HepG2 (cell line): ENCODE measurements at regions not wholly inside any gene's neighbourhood (a gene's known extent, or its start where the extent isn't known, plus 50 kb on each side); places are given as distances from the start of the nearest gene placed in this dataset.

Source experiments
- AHR ChIP-seq: IDR thresholded peaks from 2 replicates; pipeline ENCODE4 v1.6.1; 2018; ENCODE audit warnings: missing genetic modification reagents, missing compliant biosample characterization
- CCAR2 ChIP-seq: fragments of 200-400 bp; formaldehyde crosslinking; optimal IDR thresholded peaks from 2 replicates; pipeline ENCODE3; 2018; ENCODE audit warnings: low read depth, mild to moderate bottlenecking, low read length, moderate library complexity
- CTCF ChIP-seq: sonication (generic); formaldehyde crosslinking; IDR thresholded peaks from 2 replicates; pipeline ENCODE4 v1.5.0; 2020; ENCODE audit warnings: mild to moderate bottlenecking, missing genetic modification reagents, moderate library complexity
- FOXJ3 ChIP-seq: sonication (generic); formaldehyde crosslinking; IDR thresholded peaks from 2 replicates; pipeline ENCODE4 v1.4.0; 2020; ENCODE audit warnings: missing genetic modification reagents, mild to moderate bottlenecking, borderline replicate concordance
- POLR2A ChIP-seq, 2 experiments: IDR thresholded peaks; 2 replicates each; pipeline ENCODE4 v1.6.1; 2011; ENCODE audit warnings: low read depth in 2 of 2, low read length in 2 of 2, mild to moderate bottlenecking in 1 of 2, moderate library complexity in 1 of 2; ENCODE audit not compliant: insufficient read depth in 1 of 2
- SSRP1 ChIP-seq: IDR thresholded peaks from 2 replicates; pipeline ENCODE4 v1.6.1; 2016; ENCODE audit warnings: control low read depth
- ZNF101 ChIP-seq: sonication (generic); formaldehyde crosslinking; IDR thresholded peaks from 2 replicates; pipeline ENCODE4 v1.4.0; 2020; ENCODE audit warnings: mild to moderate bottlenecking, low read depth, missing genetic modification reagents, borderline replicate concordance
- TF ChIP-seq, protein P1 (sequence below): sonication (generic); formaldehyde crosslinking; IDR thresholded peaks from 2 replicates; pipeline ENCODE4 v1.5.0; 2020; ENCODE audit warnings: missing genetic modification reagents, mild to moderate bottlenecking, borderline replicate concordance

DNA sequence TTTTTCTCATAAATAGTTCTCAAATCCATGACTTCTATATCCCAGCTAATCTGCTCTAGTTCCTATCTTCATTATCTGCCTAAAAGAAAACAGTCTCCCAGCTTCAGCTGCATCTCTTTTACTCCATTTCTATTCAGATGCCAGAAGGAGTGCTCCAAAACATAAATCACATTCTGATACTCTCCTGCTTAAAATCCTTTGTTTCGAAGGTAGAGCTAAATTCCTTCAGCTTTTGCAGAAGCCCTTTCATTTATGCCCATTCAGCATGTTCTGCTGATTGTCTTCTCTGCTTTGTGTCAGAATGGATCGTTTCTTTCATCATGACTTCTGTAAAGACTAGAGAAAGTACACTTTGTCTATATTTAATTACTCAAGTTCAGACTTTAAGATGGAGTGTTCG lies 440.1 kb upstream of the SMIM31 start:
- TF ChIP-seq CCAR2 (no peak), ZNF101 (CRISPR knock-in tag) (no peak), SSRP1 (CRISPR knock-in tag) (no peak), POLR2A (IDR thresholded peaks at IDR 0.05; ENCODE audit: insufficient read depth in 1 of 2, low read depth in 2 of 2, low read length in 2 of 2) (no peak), FOXJ3 (CRISPR knock-in tag) (no peak), AHR (CRISPR knock-in tag) (no peak), CTCF (CRISPR knock-in tag) (no peak)
- TF ChIP-seq, protein P1, sequence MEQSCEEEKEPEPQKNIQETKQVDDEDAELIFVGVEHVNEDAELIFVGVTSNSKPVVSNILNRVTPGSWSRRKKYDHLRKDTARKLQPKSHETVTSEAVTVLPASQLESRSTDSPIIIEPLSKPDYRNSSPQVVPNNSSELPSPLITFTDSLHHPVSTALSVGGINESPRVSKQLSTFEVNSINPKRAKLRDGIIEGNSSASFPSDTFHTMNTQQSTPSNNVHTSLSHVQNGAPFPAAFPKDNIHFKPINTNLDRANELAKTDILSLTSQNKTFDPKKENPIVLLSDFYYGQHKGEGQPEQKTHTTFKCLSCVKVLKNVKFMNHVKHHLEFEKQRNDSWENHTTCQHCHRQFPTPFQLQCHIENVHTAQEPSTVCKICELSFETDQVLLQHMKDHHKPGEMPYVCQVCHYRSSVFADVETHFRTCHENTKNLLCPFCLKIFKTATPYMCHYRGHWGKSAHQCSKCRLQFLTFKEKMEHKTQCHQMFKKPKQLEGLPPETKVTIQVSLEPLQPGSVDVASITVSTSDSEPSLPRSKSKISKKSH (CRISPR knock-in tag): no peak
